ENCODE measurements at regions not wholly inside any gene's neighbourhood (a gene's known extent, or its start where the extent isn't known, plus 50 kb on each side); places are given as distances from the start of the nearest gene placed in this dataset.

GRCh38 chrX:113512700-113513395, 672.2 kb upstream of the AMOT start:
- TF ChIP-seq, protein P1, sequence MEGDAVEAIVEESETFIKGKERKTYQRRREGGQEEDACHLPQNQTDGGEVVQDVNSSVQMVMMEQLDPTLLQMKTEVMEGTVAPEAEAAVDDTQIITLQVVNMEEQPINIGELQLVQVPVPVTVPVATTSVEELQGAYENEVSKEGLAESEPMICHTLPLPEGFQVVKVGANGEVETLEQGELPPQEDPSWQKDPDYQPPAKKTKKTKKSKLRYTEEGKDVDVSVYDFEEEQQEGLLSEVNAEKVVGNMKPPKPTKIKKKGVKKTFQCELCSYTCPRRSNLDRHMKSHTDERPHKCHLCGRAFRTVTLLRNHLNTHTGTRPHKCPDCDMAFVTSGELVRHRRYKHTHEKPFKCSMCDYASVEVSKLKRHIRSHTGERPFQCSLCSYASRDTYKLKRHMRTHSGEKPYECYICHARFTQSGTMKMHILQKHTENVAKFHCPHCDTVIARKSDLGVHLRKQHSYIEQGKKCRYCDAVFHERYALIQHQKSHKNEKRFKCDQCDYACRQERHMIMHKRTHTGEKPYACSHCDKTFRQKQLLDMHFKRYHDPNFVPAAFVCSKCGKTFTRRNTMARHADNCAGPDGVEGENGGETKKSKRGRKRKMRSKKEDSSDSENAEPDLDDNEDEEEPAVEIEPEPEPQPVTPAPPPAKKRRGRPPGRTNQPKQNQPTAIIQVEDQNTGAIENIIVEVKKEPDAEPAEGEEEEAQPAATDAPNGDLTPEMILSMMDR (conservative IDR thresholded peaks at IDR 0.05; ENCODE audit: low read length) = no peak
- no peak for TF ChIP-seq EZH2phosphoT487 (IDR thresholded peaks at IDR 0.05; ENCODE audit: borderline replicate concordance, low read depth, low read length)

Measured in OCI-LY7 (cell line).